RCC 7860 (cell line): ENCODE measurements at regions not wholly inside any gene's neighbourhood (a gene's known extent, or its start where the extent isn't known, plus 50 kb on each side); places are given as distances from the start of the nearest gene placed in this dataset.
"Not testable (repeated sequence)": the region's sequence is repeated elsewhere in the genome, so short reads cannot be mapped to it uniquely, and the experiment has no call there.

Source experiments
- DNase-seq: peaks from one replicate; pipeline ENCODE4 v3.0.0-alpha.2; 2015; ENCODE audit warnings: low spot score
- FAIRE-seq: peaks from 2 replicates; lab custom pipeline; 2012; peaks lifted over from hg19 to GRCh38; lab: Jason Lieb, UNC

DNA sequence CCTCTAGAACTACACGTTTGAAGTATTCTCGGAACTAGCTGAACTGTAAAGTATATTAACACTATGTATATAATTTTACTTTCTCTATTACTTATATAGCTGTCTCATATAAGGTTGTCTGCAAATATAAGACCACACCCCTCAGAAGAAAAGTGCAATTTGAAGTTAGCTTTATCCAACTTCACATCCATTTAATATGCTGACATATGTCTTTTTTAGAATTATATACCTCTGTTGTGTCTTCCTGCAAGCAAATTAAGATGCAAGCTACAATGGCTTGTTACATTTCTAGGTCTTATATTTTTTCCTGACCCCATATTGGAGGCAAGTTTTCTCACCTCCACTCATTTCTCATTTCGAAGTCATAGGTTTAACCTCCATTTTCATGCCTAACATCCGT lies 349.0 kb upstream of the AGA start:
- DNase-seq (no peak), FAIRE-seq (no peak)

DNA sequence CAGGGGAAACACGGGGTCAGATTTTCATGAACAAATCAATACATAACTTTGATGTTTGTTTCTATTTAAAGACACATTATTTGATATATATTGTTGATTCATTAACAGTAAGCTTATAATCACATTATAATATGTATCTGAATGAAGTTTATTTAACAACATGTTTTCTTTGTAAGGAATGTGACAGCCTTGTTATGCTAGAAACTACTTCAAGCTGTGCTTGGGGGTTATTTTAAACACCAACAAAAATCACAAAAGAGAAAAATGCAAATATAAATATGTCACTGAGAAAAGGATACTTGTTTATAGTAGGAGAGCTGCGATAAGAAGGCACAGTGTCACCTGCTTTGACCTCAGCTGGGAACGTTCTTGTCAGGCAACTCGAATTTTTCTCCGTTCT lies 354.6 kb upstream of the AGA start:
- FAIRE-seq, result no peak
- no peak for DNase-seq

DNA sequence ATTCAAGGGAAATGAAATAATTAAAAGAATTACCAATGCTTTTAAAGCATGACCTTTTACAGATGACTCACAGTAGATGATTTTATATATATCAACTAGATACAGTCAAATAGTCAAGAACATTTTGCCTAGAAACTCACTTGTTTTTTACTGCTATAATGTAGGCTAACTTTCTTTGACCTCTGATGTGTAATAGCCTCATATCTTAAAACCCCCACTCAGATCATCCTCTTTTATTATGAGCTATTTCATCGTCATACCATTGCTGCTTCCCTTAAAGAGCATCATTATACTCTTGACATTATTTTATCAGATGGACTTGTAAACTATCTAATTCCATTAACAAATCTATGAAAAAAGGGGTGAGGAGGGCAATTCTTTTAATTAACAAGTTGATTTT lies 355.9 kb upstream of the AGA start:
- DNase-seq, result no peak
- FAIRE-seq, result no peak

DNA sequence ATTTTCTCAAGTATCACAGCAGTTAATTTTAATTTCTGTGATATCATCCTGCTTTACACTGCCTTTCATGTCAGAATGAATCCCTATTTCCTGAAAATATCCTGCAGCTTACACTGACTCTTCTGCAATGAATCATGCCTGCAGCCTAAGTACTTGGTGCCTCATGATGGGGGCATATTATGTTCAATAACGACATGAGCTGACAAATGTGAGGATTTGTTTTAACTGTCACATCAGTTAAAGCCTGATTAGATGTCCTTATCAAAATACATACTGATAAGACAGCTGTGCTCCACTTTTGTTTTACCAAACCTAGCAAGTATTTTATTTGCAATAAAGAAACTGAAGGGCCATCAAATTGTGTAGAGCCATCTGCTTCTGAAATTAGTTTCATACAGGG lies 359.9 kb upstream of the AGA start:
- no peak for DNase-seq
- no peak for FAIRE-seq

DNA sequence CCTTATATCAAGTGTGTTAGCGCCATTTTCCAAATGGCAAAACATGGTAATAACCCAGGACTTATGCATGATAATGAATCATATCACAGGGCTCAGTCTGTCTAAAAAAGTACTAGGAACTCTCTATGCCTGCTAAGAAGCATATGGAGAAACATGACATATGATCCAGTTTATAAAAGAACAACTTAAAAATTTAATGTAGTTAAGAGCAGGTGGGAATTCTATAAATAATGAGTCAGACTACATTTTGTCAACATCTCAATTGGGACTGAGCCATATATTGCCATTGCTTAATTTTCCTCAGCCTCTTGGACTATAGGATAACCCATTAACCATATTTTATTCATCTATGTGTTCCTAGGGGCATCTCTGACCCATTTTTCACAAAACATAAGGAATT lies 360.4 kb upstream of the AGA start:
- DNase-seq (no peak), FAIRE-seq (no peak)

DNA sequence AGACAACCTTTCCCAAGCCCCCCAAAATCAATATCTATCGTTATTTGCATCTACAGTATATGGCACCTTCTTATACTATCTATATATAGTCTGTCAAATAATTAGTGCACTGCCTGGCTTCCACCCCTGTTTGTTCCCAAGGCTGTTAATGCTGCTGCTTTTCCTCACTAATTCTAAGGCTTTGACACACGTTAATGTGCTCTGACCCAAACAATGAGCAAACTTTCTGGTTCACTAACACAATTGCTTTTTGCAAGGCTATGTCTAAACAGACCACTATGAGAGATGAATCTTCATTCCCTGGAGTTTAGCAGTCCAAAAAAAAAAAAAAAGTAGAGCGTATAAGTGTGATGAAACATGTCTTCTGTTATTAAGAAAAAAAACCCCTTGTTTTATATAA lies 360.9 kb upstream of the AGA start:
- FAIRE-seq, result no peak
- DNase-seq, result no peak

DNA sequence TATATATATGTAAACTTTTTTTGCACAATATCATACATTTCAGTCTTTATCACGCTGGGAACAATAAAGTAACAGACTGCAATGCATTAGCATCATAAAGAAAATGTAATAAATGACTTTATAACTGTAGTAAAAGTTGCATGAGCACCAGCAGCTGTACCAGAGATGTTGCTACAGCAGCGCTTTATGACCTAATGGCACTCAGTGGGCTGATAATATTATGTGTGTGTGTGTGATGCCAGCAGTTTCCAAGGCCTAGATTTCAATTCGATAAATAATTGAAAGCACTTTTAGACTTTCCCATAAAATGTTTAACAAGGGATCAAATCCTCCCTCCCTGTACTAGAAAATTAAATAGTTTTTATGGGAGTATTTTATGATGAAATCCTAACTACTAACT lies 367.6 kb upstream of the AGA start:
- FAIRE-seq (no peak), DNase-seq (no peak)

DNA sequence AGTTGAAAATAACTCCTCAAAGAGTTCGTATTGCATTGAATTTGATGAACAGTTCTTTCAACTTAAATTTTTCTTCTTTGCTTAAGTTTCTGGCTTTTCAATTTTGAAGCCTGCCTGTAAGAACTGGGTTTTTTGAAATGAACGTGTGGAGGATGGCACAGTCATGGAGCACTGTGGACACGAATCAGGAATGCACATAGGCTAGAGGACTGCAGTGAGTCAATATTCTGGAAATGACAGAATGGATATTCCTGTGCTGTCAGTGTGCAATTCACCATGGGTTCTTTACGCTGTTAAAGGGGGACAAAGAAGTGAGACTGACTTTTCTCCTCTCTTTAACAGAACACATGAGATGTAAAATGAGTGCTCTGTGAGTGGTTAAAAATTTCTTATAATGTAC lies 368.0 kb upstream of the AGA start:
- no peak for FAIRE-seq
- DNase-seq, result no peak

DNA sequence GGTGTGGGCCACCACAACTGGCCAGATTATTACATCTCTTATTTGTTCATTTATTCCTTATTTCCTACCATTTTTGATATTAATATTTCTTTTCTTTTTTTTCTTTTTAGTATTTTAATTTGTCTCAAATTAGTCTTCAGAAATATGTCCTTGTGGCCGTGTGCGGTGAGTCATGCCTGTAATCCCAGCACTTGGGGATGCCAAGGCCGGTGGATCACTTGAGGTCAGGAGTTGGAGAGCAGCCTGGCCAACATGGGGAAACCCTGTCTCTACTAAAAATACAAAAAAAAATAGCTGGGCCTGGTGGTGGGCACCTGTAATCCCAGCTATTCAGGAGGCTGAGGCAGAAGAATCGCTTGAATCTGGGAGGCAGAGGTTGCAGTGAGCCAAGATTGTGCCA lies 376.2 kb upstream of the AGA start:
- not testable (repeated sequence) for FAIRE-seq, DNase-seq

DNA sequence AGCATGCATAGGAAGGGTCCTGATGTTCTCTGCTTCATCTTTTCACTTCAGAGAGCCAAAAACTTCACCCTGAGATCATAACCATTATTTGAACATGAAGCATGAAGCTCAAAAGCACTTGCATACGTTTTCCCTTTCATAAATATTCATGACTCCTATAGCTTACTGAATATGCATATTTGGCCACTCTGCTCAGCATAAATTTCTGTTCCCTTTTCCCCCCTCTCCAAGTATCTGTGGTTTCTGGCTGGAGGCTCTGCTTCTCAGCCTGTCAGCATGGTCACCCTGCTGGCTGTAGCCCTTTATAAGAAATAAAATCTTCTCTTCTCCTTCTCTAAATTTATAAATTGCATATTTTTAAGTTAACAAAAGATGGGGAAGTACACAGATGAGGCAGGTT lies 384.7 kb upstream of the AGA start:
- no peak for DNase-seq
- FAIRE-seq, result no peak

DNA sequence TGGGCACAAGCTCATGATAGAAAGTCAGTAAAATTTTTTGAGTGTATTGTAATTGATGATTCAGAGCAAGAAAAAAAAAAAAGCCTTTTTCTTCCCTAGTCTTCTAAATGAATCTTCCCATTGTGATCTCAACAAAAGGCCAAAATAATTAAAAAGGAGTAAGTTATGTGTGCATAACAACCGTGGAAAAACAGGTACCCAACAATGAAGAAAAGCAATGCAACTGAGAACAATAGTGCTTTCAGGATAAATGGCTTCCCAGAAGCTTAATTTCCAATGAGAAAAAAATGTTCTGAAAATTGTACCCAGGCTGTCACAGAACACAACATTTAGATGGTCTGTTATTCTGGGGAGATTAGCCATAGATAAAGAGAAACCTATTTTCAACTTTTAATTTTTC lies 399.0 kb upstream of the AGA start:
- no peak for FAIRE-seq

DNA sequence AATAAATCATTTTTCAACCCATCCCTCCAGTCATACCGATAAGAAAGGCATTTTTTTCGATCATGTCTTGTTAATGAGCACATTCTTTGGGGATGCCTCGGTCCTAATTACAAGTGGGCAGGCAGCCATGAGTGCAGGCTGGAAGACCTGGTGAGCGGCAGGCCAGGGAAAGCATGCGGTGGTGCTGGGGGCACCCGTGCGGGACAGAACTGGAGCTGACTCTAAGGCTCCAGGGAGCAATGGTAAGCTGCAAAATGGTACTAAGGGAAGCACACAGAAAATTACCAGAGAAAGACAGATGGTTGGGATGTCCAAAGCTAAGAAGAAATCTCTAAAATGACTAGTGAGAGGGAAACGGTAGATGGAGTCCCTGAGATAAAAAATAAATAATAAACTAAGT lies 411.0 kb upstream of the AGA start:
- no peak for DNase-seq
- no peak for FAIRE-seq

More for the DNA sequence above, 399.0 kb upstream of the AGA start:
- no peak for DNase-seq

DNA sequence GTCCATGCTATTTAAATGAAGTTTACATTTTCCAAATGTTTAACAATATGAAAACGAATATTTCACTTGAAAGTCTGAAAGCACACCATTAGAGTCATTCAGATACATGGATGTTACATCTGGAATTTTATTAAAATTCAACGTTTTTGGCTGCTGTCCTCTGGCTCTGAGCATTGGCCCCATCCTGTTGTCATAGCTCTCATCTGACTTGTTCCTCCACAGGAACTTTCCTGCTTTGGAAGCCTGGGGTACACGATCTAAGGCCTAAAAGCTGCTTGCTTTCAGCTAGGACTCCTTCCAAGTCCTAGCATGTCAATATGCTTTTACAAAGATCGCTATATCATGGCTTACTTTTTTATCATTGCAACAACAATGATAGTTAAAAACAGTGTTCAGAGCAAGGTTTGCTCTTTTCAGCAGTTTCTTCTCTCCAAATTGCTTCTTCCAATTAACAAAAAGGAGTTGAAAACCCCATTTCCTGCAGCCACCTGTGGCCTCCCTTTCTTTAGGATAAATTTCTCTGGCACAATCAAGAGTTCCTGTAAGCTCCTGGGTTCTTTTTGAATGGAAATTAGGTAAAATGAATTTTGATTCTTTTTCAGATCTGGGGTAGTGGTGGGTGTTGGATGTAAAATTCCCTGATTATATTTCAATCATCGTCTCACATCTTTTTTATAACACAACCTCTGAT lies 413.4 kb upstream of the AGA start:
- FAIRE-seq, result no peak
- no peak for DNase-seq

DNA sequence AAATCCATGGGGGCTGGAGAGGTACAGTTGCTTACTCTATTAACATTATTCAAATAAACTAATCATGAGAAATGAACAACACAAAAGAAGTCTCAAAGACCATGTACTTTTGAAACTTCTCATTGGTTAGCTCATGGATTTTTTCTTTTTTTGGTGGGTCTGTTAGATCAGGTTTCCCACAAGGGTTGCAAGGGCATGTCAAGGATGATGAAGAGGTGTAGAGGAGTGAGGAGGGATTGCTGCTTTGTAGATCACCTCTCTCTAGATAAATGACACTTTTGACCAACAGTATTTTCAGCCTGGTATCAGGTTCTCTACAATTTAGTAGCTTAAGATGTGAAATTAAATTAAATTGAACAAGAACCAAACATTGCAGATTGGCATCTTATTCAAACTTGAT lies 417.9 kb upstream of the AGA start:
- DNase-seq (no peak), FAIRE-seq (no peak)

DNA sequence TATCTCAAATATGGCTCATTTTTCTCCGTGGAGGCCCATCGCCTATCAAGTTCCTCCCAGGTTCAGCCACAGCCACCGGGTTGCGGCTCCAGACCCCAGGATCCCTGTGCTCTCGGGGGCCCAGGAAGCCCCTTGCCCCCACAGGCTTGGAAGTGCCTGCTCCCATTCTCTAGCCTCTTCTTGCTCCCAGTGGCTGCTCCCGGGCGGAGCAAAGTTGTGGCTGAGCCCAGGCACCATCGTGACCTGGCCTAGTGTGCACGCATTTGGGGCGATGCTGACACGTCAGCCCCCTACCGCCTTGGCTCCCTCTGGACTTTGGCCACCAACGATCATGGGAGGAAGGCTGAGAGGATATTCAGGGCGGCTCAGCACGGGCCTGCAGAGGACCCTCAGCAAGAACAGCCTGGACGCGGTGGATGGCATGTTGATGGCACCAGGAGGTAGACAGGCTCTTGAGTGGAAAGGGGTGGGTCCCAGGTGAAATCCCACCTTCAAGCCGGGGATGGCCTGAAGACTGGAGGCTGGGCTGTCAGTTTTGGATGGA lies 419.4 kb upstream of the AGA start:
- FAIRE-seq (no peak), DNase-seq (no peak)

DNA sequence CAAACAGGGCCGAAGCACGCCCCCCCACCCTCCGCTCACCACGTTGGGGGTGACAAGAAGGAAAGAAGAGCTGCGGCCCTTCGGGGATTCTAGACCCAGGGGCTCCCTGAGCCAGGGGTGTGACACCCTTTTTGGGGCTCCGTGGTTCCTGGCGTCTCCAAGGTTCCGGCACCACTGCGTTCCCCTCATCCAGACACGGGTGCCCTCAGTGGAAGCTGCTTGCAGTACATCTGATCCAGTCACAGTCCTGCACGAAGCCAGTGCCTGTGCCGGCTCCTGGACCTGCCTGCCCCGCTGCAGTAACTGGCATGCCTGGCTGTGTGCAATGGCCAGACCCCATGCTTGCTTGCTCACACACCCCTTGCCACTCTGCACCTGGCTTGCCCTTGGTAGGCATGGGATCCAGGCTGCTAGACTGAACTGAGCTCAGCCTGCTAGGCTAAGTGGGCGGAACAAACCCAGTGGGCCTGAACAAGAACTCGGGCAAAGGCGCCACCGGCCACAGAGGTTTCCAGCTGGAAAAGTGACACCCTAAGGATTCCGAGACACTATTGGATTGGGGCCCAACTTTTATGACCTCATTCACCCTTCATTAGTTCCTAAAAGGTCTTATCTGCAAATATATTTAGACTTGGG lies 420.4 kb upstream of the AGA start:
- DNase-seq, result no peak
- FAIRE-seq, result no peak

DNA sequence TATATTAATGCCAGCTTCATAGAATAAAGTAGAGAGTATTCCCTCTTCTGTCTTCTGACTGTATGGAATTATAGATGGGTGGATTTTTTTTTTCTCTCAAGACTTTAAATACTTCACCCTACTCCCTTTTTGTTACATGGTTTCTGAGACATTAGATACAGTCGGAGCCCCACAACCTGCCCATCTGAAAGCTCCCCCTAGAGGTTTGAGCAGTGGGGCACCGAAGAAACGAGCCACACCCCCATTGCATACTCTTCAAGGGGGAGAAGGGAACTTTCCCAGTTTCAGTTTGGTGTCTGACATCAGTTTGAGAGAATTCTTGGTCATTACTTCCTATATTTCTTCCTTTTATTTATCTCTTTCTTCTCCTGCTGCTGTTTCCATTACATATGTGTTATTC lies 437.6 kb upstream of the AGA start:
- FAIRE-seq, result no peak

DNA sequence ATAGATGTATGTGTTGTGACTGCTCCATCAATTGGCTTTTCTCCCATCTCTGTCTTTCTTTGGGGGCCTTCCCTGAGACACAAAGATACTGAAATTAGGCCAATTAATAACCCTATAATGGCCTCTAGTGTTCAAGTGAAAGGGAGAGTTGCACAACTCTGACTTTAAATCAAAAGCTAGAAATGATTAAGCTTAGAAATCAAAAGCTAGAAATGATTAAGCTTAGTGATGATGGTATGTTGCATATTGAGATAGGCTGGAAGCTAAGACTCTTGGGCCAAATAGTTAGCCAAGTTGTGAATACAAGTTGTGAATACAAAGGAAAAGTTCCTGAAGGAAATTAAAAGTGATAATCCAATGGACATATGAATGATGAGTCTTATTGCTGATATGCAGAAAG lies 452.9 kb upstream of the AGA start:
- FAIRE-seq, result no peak
- no peak for DNase-seq

More for the DNA sequence above, 437.6 kb upstream of the AGA start:
- DNase-seq, result no peak

DNA sequence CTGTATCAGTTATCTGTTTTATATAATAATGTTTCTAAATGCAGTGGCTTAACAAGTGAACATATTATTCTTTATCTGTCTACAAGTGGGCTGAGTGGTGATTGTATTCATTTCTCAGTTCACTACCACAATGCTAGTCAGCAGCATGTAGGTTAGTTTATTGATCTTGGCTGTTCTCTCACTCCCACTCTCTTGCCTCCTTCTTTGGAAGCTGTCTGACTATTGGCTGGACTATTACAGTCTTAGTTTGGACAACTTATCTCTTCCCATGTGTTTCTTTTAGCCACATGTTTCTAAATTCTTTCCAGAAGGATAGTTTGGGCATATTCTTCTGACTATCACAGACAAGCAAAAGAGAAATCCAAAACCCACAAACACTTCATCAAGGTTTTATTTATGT lies 459.5 kb upstream of the AGA start:
- DNase-seq (no peak), FAIRE-seq (no peak)

DNA sequence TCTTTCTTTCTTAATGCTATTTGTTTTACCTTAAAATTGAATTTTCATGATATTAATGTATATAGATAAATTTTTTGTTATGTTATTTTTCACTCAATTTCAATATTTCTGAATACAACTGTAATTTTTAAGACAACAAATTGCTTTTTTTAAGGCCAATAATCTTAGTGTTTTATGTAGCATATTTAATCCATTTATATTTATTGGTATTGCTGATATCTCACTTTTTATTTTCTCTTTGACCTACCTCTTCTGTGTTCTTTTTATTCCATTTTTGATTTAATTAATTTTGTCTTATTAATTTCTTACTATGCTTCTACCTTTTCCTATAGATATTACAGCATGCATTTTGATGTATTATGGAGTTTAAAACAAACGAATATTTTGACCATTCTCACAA lies 460.1 kb upstream of the AGA start:
- no peak for DNase-seq
- FAIRE-seq, result no peak

DNA sequence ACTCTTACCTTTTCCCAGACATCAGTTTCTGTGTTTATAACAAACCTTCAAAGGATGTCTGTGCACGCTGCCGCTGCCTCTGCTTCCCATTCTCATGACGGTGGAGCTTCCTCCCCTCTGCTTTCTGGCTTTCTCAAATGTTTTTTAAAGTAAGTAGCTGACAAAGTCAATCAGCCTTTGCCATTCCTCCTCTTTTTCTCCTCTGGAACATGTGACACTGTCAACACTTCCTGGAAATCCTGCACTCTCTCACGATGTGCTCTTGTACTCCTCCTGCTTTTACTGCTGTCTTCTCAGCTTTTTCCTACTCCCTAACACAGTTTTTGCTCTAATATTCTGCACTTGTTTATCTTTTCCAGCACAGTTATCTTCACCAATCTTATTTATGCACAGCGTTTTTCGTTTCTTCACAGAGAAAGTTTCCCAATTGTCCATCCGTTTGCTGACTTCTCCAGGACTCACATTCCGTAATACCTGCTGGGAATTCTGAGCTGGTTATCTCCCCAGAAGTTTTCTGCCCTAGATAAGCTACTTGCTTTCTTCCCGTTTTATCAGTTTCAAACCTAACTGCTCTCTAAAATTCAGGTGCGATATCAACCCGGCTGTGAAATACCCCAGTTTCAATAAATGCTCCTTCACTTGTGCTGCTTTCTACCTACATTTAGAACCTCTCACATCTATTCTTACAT lies 465.6 kb upstream of the AGA start:
- FAIRE-seq (no peak), DNase-seq (no peak)

DNA sequence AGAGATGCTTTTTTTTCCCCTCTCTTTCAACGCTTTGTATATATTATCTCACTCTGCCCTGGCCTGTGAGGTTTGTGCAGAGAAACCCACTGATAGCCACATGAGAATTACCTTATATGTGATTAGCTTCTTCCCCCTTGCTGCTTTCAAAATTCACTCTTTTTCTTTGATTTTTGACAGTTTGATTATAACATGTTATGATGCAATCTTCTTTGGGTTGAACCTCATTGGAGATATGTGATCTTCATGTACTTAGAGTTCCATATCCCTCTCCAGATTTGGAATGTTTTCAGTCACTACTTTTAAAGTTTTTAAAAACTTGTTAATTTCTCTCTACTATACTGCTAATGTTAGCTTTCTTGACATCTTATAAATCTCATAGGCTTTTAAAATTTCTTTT lies 479.5 kb upstream of the AGA start:
- FAIRE-seq (no peak), DNase-seq (no peak)
